ENCODE measurements at regions not wholly inside any gene's neighbourhood (a gene's known extent, or its start where the extent isn't known, plus 50 kb on each side); places are given as distances from the start of the nearest gene placed in this dataset.

- TF ChIP-seq CTCF (IDR thresholded peaks at IDR 0.05) (no peak), POLR2A (IDR thresholded peaks at IDR 0.05) (no peak)
Measured at GRCh38 chr7:46589286-46589685, 668.2 kb upstream of the IGFBP3 start.
